ENCODE measurements at regions not wholly inside any gene's neighbourhood (a gene's known extent, or its start where the extent isn't known, plus 50 kb on each side); places are given as distances from the start of the nearest gene placed in this dataset.
"Not testable (repeated sequence)": the region's sequence is repeated elsewhere in the genome, so short reads cannot be mapped to it uniquely, and the experiment has no call there.

GRCh38 chr4:19286924-19287323, 964.8 kb upstream of the SLIT2 start:
- FAIRE-seq, result no peak

GRCh38 chr4:19285146-19285545, 966.6 kb upstream of the SLIT2 start:
- FAIRE-seq, result no peak

GRCh38 chr4:19278665-19279064, 973.0 kb upstream of the SLIT2 start:
- FAIRE-seq, result no peak

GRCh38 chr4:19266566-19266965, 985.1 kb upstream of the SLIT2 start:
- no peak for FAIRE-seq

- no peak for FAIRE-seq
These were observed 989.2 kb upstream of the SLIT2 start for GRCh38 chr4:19262467-19262866.

GRCh38 chr4:19260346-19260745, 991.4 kb upstream of the SLIT2 start:
- FAIRE-seq, result no peak

- no peak for FAIRE-seq
These were observed 991.8 kb upstream of the SLIT2 start for GRCh38 chr4:19259920-19260319.

GRCh38 chr4:19256823-19257222, 994.9 kb upstream of the SLIT2 start:
- no peak for FAIRE-seq

GRCh38 chr4:19254486-19254885, 997.2 kb upstream of the SLIT2 start:
- FAIRE-seq, result no peak

- FAIRE-seq, result no peak
These were observed 1003.7 kb upstream of the SLIT2 start for GRCh38 chr4:19248023-19248422.

- no peak for FAIRE-seq
These were observed 1009.8 kb upstream of the SLIT2 start for GRCh38 chr4:19241895-19242294.

- FAIRE-seq, result no peak
These were observed 1012.1 kb upstream of the SLIT2 start for GRCh38 chr4:19239565-19239964.

GRCh38 chr4:19236473-19236872, 1015.2 kb upstream of the SLIT2 start:
- FAIRE-seq, result no peak

GRCh38 chr4:19230906-19231545, 1020.7 kb upstream of the SLIT2 start:
- no peak for FAIRE-seq

GRCh38 chr4:19227701-19228100, 1024.0 kb upstream of the SLIT2 start:
- no peak for FAIRE-seq

- peak; percentile 94 for FAIRE-seq
These were observed 1026.9 kb upstream of the SLIT2 start for GRCh38 chr4:19224820-19225219.

- FAIRE-seq, result no peak
These were observed 1035.2 kb upstream of the SLIT2 start for GRCh38 chr4:19216476-19216875.

GRCh38 chr4:19214591-19215186, 1037.0 kb upstream of the SLIT2 start:
- no peak for FAIRE-seq

GRCh38 chr4:19213388-19213787, 1038.3 kb upstream of the SLIT2 start:
- FAIRE-seq, result no peak

- no peak for FAIRE-seq
These were observed 1045.9 kb upstream of the SLIT2 start for GRCh38 chr4:19205853-19206252.

- FAIRE-seq, result not testable (repeated sequence)
These were observed 1053.9 kb upstream of the SLIT2 start for GRCh38 chr4:19197838-19198237.

- no peak for FAIRE-seq
These were observed 1056.0 kb upstream of the SLIT2 start for GRCh38 chr4:19195696-19196095.

GRCh38 chr4:19194672-19195071, 1057.0 kb upstream of the SLIT2 start:
- FAIRE-seq, result no peak

GRCh38 chr4:19193274-19193981, 1058.3 kb upstream of the SLIT2 start:
- no peak for FAIRE-seq
